Tibial nerve (tissue), 4 donors: ENCODE measurements at regions not wholly inside any gene's neighbourhood (a gene's known extent, or its start where the extent isn't known, plus 50 kb on each side); places are given as distances from the start of the nearest gene placed in this dataset.

Experiments used
- EP300 ChIP-seq, 2 donors: sonication (generic); formaldehyde crosslinking; IDR thresholded peaks; one replicate each; pipeline ENCODE4 v1.6.1; 2017; ENCODE audit warnings: antibody characterized with exemption in 2 of 2, mild to moderate bottlenecking in 1 of 2
- POLR2A ChIP-seq, 2 donors: fragments of 450-650 bp; IDR thresholded peaks; one replicate each; pipeline ENCODE4 v1.6.1; 2017; ENCODE audit warnings: antibody characterized with exemption in 2 of 2, mild to moderate bottlenecking in 2 of 2, moderate library complexity in 2 of 2
- TF ChIP-seq, protein P1 (sequence below), 5 experiments: fragments of 200-600 bp in 3 of 5; fragments of 450-650 bp in 2 of 5; sonication (generic) in 3 of 5; IDR thresholded peaks; one replicate each; pipeline ENCODE4 v1.5.1; 2016 to 2019; ENCODE audit warnings: antibody characterized with exemption in 5 of 5, mild to moderate bottlenecking in 3 of 5, moderate library complexity in 2 of 5

DNA sequence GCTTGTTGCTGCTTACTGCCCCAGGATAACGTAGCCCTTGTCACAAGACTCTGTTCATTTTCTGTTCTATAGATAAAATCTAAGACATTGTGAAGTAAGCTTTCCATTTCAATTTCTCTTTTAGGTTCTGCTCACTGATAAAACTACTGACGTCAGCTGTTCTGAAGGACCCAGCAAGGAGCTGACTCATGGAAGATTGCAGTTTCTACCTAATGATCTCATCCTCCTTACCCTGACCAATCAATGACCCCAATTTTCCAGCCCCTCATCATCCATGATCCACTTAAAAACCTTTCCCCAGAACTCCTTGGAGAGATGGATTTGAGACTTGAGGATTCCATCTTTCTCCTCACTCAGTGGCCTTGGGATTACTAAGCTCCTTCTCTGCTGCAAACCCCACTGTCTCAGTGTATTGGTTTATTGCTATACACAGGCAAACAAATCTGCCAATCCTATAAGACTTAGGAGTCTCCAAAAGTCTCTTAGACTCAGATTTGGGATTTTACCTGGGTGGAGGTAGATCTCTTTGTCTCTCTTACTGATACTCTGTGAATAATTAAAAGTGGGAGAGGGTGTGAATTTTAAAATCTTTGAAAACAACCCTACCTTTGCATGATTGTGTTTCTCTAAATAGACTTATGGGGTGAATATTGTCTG is 109.2 kb upstream of the TRIM24 start:
- TF ChIP-seq, protein P1, sequence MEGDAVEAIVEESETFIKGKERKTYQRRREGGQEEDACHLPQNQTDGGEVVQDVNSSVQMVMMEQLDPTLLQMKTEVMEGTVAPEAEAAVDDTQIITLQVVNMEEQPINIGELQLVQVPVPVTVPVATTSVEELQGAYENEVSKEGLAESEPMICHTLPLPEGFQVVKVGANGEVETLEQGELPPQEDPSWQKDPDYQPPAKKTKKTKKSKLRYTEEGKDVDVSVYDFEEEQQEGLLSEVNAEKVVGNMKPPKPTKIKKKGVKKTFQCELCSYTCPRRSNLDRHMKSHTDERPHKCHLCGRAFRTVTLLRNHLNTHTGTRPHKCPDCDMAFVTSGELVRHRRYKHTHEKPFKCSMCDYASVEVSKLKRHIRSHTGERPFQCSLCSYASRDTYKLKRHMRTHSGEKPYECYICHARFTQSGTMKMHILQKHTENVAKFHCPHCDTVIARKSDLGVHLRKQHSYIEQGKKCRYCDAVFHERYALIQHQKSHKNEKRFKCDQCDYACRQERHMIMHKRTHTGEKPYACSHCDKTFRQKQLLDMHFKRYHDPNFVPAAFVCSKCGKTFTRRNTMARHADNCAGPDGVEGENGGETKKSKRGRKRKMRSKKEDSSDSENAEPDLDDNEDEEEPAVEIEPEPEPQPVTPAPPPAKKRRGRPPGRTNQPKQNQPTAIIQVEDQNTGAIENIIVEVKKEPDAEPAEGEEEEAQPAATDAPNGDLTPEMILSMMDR (IDR thresholded peaks at IDR 0.05), result no peak
- TF ChIP-seq POLR2A (IDR thresholded peaks at IDR 0.05) (no peak), EP300 (IDR thresholded peaks at IDR 0.05) (no peak)
